ENCODE measurements at regions not wholly inside any gene's neighbourhood (a gene's known extent, or its start where the extent isn't known, plus 50 kb on each side); places are given as distances from the start of the nearest gene placed in this dataset.
"Not testable (repeated sequence)": the region's sequence is repeated elsewhere in the genome, so short reads cannot be mapped to it uniquely, and the experiment has no call there.

DNA sequence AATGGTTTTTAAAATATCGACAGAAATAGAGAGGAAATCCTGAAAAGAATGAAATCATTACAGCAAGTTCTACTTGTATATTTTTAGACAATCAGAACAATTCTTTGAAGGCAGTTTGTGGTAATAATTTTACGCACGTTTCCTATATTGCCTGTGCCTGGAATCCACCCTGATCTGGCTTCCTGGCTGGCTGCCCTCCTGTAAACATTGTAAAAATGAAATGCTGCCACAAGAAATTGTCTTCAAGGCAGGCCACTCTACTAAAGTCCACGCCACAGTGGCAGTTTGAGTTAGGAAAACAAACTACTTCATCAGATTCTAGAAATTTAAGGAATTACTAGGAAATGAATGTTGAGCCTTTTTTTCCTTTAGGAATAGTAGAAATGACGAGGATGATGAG, 454.5 kb upstream of the NR5A2 start:
- no peak for DNase-seq

DNA sequence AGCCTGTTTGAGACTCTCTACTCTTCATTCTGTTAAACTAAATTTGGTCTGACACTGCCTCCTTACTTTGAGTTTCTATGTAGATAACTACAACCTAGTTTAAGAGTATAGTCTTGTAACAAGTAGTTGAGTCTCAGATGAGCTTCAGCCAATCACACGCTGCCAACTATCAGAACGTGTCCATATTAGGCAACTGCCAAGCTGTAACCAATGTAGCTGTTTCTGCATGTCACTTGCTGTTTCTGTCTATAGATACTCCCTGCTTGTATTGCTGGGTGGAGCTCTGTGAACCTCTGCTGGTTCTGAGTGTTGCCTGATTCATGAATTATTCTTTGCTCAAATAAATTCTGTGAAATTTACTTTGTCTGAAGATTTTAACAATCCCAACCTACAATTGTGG, 452.6 kb upstream of the NR5A2 start:
- DNase-seq: no peak

DNA sequence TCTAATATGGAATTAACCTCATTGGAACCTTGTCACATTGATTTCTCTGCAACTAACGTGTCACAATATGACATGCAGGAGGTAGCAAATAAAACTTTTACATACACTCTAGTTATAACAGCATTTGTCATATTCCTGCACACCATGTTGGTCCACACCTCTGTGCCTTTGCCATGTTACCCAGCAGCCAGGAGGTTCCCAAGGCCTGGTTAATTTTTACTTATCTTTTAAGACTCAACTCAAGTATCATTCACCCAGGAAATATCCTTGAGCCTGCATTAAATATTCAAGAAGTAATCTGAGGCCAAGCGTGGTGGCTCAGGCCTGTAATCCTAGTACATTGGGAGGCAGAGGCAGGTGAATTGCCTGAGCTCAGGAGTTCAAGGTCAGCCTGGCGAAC, 447.2 kb upstream of the NR5A2 start:
- DNase-seq: no peak

DNA sequence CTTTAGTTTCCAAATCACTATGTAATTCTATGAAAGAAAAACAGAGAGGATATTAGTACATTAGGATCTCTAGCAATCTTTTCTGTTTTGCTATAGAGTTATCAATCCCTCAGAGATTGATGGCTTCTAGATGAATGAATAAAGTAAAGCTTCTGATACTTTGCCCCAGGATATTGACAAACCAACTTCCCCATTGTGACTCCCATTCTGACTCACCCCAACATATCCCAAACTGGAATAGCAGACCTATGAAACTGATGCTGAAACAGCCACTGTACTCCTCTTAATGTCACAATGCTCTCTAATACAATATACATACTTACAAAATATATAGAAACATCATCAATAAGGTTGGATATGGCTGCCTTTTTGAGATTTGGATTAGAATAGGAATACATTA, 442.1 kb upstream of the NR5A2 start:
- DNase-seq: no peak

DNA sequence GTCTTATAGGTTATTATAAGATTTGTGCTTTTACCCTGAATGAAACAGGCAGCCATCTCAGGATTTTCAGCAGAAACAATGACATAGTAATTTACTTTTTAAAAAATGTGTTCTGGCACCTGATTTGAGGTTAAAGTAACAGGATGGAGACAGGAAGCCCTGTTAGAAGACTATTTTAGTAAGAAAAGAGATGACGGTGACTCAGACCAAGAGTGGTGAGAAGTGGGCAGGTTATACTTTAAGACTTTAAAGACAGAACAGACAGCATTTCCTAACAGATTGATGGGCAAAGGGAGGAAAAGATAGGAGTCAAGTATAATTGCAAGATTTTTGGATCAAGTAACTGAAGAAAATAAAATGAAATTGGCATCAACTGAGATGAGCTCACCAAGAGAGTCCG, 436.8 kb upstream of the NR5A2 start:
- no peak for DNase-seq

DNA sequence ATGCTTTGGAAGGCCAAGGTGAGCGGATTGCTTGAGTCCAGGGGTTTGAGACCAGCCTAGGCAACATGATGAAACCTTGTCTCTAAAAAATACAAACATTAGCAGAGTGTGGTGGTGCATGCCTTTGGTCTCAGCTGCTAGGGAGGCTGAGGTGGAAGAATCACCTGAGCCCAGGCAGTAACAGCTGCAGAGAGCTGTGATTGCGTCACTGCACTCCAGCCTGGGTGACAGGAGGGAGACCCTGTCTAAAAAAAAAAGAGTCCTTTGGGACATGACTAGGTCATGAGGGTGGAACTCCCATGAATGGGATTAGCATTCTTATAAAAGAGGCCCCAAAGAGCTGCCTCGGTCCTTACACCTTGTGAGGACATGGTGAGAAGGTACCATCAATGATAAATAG, 436.0 kb upstream of the NR5A2 start:
- no peak for DNase-seq

DNA sequence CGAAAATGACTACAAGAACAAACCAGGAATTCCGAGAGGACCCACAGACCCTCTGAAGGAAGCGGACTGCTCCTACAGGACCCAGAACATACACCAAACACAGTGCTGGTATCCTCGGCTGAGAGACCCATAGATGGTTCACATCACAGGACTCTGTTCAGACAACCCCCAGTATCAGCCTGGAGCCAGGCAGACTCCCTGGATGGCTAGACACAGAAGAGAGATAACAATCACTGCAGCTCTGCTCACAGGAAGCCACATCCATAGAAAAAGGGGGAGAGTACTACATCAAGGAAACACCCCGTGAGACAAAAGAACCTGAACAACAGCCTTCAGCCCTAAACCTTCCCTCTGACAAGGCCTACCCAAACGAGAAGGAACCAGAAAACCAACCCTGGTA, 434.0 kb upstream of the NR5A2 start:
- DNase-seq: no peak

DNA sequence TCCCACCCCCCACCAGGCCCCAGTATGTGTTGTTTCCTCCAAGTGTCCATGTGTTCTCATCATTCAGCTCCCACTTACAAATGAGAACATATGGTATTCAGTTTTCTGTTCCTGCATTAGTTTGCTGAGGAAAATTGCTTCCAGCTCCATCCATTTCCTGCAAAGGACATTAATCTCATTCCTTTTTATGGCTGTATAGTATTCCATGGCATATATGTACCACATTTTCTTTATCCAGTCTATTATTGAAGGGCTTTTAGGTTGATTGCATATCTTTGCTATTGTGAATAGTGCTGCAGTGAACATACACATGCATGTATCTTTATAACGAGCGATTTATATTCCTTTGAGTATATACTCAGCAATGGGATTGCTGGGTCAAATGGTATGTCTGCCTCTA, 431.1 kb upstream of the NR5A2 start:
- not testable (repeated sequence) for DNase-seq

DNA sequence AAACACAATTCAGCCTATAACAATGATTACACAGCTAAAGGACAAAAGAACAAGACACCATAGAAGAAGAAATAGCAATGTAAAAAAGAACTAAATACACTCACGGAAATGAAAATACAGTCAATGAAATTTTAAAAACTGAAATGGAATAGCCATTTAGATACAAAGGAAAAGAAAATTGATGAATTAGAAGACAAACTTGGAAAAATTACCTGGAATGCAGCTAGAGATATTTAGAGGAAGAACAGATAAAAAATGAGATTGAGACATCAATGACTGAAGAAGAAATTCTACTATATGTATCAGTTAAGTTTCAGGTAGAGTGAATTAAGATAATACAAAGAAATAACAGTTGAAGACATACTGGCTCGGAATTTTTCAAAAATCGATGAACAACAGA, 430.4 kb upstream of the NR5A2 start:
- DNase-seq: no peak

DNA sequence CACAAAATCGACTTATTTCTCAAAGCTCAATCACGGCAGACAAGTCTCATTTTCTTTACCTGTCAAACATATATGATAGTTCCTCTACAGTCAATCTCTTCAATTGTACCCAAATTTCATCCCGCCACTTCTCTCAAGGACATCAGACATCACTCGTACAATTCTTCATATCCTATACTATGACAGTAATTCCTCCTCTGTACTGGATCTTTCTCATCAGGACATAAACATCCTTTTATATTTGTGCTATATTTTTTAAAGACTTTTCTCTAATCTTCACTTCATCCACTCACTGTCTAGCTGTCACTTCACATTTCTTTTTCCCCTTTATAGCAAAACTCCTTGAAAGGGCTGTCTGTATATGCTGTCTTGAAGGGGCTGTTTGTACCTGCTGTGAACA, 419.1 kb upstream of the NR5A2 start:
- no peak for DNase-seq

DNA sequence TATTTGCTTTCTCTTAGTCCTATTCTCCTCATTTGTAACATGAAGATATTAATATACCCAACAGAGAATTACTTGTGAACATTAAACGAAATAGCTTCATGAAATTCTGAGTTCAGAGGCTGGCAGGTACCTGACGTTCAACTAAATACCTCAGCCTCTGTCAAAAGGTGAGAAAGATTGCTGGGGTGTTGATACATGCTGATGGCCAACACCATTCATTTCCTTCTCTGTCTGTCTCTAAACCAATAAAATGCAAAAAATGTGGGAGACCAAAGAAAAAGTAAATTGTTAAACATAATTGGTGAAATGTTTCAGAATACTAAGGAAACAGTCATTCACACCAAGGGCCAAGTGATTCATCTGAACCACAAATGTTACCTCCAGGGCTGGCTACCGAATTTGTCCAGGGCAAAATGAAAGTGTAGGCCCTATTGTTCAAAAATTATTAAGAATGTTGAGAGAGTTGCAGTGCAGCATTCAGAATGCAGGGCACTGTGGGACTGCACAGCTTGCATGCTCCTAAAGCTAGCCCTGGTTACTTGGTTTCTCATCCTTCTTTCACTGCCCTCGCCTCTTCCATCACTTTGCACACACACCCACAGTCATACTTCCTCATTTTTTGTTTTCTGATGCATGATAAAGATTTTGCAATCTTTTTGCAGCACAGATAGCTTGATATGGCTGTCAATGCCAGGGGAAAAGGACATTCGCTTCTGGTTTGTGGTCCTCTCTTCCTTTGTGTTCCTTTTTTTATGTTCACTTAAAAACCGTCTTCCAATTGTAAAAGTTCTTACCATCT, 414.3 kb upstream of the NR5A2 start:
- no peak for DNase-seq

DNA sequence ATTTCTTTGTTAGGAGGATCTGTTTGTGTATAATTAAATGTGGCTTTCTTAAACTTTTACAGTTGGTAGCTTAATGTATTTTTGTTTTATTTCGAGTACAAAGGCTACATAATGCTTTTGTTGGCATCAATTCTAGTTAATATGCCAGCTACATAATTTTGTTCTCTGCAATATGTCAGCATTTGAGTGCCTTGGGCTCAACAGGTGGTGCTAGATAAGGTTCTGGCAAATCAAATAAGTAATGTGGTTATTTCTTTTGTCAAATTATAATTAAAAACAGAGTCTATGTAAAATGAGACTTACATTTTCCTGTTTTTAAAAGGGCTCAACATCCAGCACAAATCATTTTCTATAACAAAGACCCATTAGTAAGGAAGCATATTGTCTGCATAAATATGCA, 410.6 kb upstream of the NR5A2 start:
- DNase-seq: no peak

DNA sequence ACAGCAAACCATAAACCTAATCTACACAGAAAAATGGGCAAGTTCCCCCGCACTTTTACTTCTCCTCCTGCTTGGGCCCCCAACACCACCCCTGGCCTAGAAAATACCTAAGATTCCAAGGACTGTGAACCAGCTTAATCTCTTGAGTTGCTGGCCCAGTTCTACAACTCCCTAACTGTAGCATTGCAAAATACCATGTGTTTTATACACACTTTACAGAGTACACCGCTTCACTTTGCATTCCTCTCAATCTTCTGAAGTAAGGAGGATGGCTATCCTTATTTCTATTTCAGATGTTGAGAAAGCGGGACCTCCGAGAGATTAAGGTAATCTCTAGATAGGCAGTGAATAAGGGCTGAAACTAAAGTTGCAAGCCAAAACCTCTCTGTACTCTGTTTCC, 408.3 kb upstream of the NR5A2 start:
- DNase-seq: no peak

DNA sequence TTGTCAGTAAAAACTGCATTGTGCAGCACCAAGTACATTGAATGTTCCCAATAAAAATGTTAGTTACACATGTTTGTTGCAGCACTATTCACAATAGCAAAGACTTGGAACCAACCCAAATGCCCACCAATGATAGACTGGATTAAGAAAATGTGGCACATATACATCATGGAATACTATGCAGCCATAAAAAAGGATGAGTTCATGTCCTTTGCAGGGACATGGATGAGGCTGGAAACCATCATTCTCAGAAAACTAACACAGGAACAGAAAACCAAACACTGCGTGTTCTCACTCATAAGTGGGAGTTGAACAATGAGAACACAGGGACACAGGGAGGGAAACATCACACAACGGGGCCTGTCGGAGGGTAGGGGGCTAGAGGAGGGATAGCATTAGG, 401.3 kb upstream of the NR5A2 start:
- not testable (repeated sequence) for DNase-seq

DNA sequence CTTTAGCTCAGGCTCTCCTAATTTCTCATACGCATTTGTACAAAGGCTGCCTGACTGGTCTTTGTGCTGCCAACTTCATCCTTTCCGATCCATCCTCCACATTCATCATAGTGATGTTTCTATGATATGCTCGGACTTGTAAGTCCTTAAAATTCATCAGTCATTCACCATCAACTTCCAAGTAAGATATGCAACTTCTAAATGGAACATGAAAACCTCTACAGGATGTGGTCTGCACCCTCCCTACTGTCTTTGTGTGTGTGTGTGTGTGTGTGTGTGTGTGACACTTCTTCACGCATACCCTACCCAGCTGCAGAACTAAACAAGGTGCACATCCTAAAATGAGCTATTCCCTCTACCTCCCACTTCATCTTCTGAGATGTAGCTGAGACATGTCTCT, 397.9 kb upstream of the NR5A2 start:
- DNase-seq: no peak

DNA sequence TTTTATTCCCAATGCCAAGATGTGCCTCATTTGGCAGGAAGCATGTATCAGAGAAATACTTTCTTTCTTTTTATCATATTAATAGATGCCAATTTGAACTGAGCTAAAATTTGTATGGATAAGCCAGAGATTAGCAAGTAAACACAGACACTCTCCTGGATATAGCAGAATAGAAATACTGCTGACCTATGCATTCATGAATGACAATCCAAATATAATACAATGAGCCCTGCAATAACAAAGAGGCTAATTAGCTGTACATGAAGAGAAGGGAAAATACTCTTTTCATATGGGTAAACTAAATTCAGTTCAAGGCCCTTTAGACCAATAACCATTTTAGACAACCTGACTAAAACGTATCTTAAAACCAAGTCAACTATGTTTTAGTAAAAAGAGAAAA, 388.1 kb upstream of the NR5A2 start:
- DNase-seq: no peak

DNA sequence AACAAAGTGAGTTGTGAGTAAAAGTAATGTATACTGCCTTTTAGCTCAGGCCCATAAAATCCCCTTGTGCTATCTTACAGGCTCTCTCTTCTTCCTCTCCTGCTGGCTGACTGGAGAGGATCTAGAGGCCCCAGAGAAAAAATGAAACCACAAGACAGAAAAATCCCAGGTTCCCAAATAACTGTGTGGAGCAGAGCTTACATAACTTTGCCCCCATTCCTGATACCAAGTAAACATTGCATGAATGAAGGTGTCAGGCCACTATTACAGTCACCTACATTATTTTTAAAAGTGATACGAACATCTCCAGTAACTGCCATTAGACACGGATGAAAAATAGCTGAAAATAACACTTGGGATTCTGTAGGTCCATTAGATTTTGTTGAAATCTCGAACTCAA, 386.0 kb upstream of the NR5A2 start:
- no peak for DNase-seq

DNA sequence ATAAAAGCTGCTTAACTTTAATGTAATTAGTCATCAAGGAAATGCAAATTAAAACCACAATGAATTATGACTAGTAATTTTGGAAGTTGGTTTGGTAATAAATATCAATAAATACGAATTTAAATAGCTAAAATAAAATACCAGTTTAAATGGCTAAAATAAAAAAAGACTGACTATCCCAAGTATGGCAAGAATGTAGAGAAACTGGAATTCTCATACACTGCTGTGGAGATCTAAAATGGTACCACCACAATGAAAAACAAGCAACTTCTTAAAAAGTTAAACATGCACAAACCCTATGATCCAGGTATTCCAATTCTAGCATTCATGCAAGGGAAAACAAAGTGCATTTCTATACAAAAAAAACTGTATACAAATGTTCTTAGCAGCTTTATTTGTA, 382.6 kb upstream of the NR5A2 start:
- no peak for DNase-seq

DNA sequence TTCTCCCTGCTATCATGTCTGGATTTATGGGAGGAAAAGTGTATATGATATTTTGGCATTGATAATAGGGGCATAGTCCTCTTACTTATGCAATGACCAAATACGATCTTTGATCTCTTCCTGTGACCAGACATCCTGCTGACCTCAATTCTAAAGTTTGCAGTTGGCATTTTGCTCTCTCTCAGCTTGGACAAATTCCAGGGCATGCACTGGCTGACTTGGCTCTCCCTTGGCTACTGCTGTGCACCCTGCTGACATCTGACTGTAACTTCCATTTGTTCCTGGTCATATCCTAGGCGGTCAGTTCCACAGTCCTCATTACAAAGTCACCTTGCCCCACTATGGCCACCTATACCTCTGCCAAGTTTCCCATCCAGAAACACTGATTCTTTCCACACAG, 380.7 kb upstream of the NR5A2 start:
- DNase-seq: no peak

DNA sequence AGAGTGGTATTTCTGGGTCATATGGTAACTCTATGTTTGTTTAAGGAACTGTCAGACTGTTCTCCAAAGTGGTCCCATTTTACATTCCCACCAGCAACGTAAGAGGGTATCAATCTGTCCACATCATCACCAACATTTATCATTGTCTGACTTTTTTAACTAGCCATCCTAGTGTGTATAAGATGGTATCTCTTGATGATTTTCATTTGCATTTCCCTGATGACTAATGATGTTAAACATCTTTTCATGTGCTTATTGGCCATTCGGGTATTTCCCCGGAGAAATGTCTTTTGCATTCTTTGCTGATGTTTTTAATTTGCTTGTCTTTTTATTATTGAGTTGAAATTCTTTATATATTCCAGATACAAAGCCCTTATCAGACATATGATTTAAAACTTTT, 370.1 kb upstream of the NR5A2 start:
- DNase-seq: no peak

DNA sequence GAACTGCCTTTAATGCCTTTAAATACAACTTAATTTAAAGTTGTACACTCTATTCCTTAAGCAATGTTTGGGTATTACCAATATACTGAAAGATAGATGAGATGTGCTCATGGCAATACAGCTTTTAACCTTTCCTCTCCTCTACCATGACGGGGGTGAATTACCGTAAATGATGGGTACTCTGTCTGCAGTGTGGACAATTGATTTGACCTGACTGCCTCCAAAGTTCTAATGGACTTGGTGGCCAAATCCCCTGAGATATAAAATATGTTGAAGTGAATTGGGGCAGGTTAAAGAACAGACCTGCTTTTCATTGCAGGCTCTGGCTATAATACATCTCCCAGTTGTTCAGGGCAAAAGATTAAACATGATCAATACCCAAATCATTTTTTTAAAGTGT, 367.4 kb upstream of the NR5A2 start:
- no peak for DNase-seq

DNA sequence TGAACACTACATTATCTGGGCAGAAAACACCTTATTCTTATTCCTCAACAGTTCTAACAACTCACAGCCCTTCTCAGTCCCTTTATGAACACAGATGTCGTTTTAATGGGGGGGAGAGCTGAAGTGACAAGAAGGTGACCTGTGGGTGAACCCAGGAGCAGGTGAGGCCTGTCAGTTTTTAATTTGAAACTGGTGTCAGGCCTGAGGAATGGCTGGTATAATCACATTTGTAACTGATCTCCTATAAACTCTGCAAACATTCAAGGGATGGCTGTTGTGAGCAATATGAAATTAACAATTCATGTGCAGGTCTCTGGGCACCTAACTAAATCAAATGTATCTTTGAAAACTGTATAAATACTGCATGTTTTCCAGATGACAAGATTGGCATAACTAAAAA, 362.1 kb upstream of the NR5A2 start:
- DNase-seq: no peak

DNA sequence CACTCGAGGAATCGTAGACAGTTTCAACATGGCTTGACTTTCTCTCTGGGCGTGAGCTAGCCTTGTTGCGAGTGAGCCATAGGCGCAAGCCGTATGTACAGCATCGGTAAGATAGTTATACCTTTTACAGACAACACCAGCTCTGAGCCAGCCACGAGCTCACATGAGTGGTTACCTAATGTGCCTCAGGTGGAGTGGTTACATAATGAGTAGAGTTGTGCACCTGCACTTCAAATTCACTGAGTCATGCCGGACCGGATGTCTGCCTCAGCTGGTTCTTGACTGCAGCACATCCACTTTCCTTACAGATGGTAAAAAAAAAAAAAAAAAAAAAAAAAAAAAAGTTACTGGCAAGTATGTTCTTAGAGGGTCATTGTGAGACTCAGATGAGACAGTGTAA, 360.4 kb upstream of the NR5A2 start:
- DNase-seq: no peak

DNA sequence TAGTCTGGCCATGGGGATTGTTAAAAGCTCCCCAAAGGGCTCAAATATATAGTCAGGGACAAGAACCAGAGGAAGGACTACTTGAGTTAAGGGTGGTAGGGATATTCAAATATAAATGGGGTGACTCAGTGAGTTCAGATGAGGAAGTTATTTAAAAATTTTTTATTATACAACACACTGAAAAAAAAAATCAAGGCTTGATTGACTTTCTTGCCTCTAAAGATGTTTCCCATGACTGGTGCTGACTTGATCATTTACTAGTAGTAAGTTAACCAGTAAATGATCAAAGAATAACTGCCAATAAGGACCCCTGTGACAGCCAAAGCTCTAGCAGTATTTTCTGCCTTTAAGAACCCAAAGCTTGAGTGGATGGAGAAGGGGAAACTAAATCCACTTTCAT, 357.6 kb upstream of the NR5A2 start:
- DNase-seq: no peak

DNA sequence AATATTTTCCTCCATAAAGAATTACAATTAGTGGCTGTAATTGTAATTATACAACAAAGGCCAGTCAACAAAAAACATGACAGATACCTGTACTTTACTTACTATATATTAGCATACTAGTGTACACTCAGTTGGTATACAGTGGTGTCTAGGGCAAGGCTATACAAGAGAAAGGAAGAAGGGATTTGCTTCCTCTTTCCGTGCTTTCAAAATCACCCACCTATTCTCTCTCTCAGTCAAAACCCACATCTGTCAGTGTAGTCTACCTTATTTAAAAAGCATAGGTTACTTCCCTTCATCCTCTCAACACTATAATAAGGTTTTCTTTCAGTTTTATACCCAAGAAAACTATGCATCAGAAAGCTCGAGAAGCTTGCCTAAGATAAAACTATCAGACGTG, 355.8 kb upstream of the NR5A2 start:
- DNase-seq: no peak

DNA sequence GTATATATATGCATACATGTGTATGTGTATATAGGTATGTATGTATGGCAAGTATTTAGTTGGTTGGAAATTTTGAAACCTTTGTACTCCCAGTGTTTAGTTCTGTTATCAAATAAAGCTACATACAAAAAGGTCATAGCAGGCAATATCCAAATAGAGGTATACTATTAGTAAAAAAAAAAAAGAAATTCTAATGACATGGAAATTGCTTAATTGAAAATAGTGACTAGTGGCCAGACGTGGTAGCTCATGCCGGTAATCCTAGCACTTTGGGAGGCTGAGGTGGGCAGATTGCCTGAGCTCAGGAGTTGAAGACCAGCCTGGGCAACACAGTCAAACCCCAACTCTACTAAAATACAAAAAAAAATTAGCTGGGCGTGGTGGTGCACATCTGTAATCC, 351.6 kb upstream of the NR5A2 start:
- DNase-seq: no peak

Data from activated effector memory CD4-positive, alpha-beta T cell treated with anti-CD3 and anti-CD28 coated beads, Interleukin-2, amount 50 U/mL, for 16 hours (primary cell).